ENCODE measurements at regions not wholly inside any gene's neighbourhood (a gene's known extent, or its start where the extent isn't known, plus 50 kb on each side); places are given as distances from the start of the nearest gene placed in this dataset.
"Not testable (repeated sequence)": the region's sequence is repeated elsewhere in the genome, so short reads cannot be mapped to it uniquely, and the experiment has no call there.

GRCh38 chr3:25171118-25171807 is 256.8 kb upstream of the RARB start:
- no peak for DNase-seq

GRCh38 chr3:25171897-25172296 is 256.2 kb upstream of the RARB start:
- no peak for DNase-seq

- DNase-seq = no peak
Observed at GRCh38 chr3:25173606-25174005, 254.5 kb upstream of the RARB start.

GRCh38 chr3:25174251-25174650 is 253.8 kb upstream of the RARB start:
- DNase-seq = no peak

GRCh38 chr3:25177041-25177440 is 251.0 kb upstream of the RARB start:
- DNase-seq = no peak

- no peak for DNase-seq
Observed at GRCh38 chr3:25178672-25179071, 249.4 kb upstream of the RARB start.

GRCh38 chr3:25181096-25181495 is 247.0 kb upstream of the RARB start:
- DNase-seq = no peak

GRCh38 chr3:25182794-25183193 is 245.3 kb upstream of the RARB start:
- no peak for DNase-seq

GRCh38 chr3:25184641-25185250 is 243.3 kb upstream of the RARB start:
- no peak for DNase-seq

- no peak for DNase-seq
Observed at GRCh38 chr3:25191673-25192072, 236.4 kb upstream of the RARB start.

GRCh38 chr3:25199567-25199966 is 228.5 kb upstream of the RARB start:
- not testable (repeated sequence) for DNase-seq

- no peak for DNase-seq
Observed at GRCh38 chr3:25212736-25213135, 215.3 kb upstream of the RARB start.

- DNase-seq = no peak
Observed at GRCh38 chr3:25214034-25214433, 214.0 kb upstream of the RARB start.

GRCh38 chr3:25218362-25218761 is 209.7 kb upstream of the RARB start:
- no peak for DNase-seq

GRCh38 chr3:25226747-25227146 is 201.3 kb upstream of the RARB start:
- DNase-seq = no peak

- DNase-seq = no peak
Observed at GRCh38 chr3:25229586-25229985, 198.5 kb upstream of the RARB start.

GRCh38 chr3:25235031-25235430 is 193.0 kb upstream of the RARB start:
- DNase-seq = no peak

GRCh38 chr3:25235466-25235865 is 192.6 kb upstream of the RARB start:
- DNase-seq = no peak

GRCh38 chr3:25237602-25238001 is 190.5 kb upstream of the RARB start:
- DNase-seq = no peak

GRCh38 chr3:25239042-25239441 is 189.0 kb upstream of the RARB start:
- DNase-seq = no peak

- no peak for DNase-seq
Observed at GRCh38 chr3:25246913-25247312, 181.2 kb upstream of the RARB start.

GRCh38 chr3:25252291-25252690 is 175.8 kb upstream of the RARB start:
- no peak for DNase-seq

- DNase-seq = no peak
Observed at GRCh38 chr3:25257026-25257425, 171.0 kb upstream of the RARB start.

GRCh38 chr3:25259871-25260270 is 168.2 kb upstream of the RARB start:
- DNase-seq = no peak

GRCh38 chr3:25262322-25262721 is 165.7 kb upstream of the RARB start:
- no peak for DNase-seq

Data from NCI-H1105 treated with DMSO at 0.1 percent for 48 hours (cell line).